Heart left ventricle (tissue), 13 donors: ENCODE measurements at regions not wholly inside any gene's neighbourhood (a gene's known extent, or its start where the extent isn't known, plus 50 kb on each side); places are given as distances from the start of the nearest gene placed in this dataset.

ENCODE experiments used
- CTCF ChIP-seq, 12 donors: fragments of 200-600 bp; sonication (generic) in 4 of 12; IDR thresholded peaks; one replicate each; pipeline versions ENCODE4 v1.5.0 to v1.8.0; 2018 to 2022; ENCODE audit warnings: antibody characterized with exemption in 12 of 12, mild to moderate bottlenecking in 5 of 12
- POLR2A ChIP-seq, 2 donors: fragments of 450-650 bp; IDR thresholded peaks; one replicate each; pipeline ENCODE4 v1.6.1; 2017; ENCODE audit warnings: antibody characterized with exemption in 2 of 2, mild to moderate bottlenecking in 2 of 2, moderate library complexity in 2 of 2
- donor health status: ischemic (EF 13 %, LVEDD 7.1; RV severe dilation, severe dysfunction).
- donor health status: DM: no; HTN: yes; CAD: no.
- donor health status: DM: no; HTN: no; CAD: no.
- donor health status: ischemic (EF 25% LVEDD 6.9; RV normal size, moderate dysfunction).
- donor health status: ischemic (EF 25% LVEDD 5.7; RV mildly dilated, moderate dysfunction).
- donor health status: ischemic (EF 35%, LVEDD 5.7; RV mildly dilated, moderate dysfunction).
- donor health status: nonischemic (EF 11% LVEDD 7.7; RV severe dilation, severe dysfunction).
- donor health status: DM: yes; HTN: yes; CAD: no.
- donor health status: PGD.
- donor health status: ischemic (EF 29% LVEDD 5.4; RV normal size, mild dysfunction).
- donor health status: nonischemic (EF 23%, LVEDD 6.1; RV moderate dilation, normal function).

GRCh38 chr2:6073191-6074088 is 381.3 kb downstream of the SOX11 start:
- TF ChIP-seq CTCF (IDR thresholded peaks at IDR 0.05) (no peak), POLR2A (IDR thresholded peaks at IDR 0.05) (no peak)
